HepG2 (cell line): ENCODE measurements at regions not wholly inside any gene's neighbourhood (a gene's known extent, or its start where the extent isn't known, plus 50 kb on each side); places are given as distances from the start of the nearest gene placed in this dataset.

Experiments
- ATAC-seq: fragments of 200-7000 bp; cut with Tn5 transposase; 3 replicates; pipeline ENCODE4 v1.9.1; 2020; ENCODE audit warnings: mild to moderate bottlenecking, moderate library complexity
- BruUV-seq: library from RNA; stranded (reverse); fragments of 400-500 nt; replicated peaks from 2 replicates; lab custom pipeline; 2021; lab: Mats Ljungman, UMichigan
- CTCF ChIA-PET: fragments of 300-600 bp; formaldehyde crosslinking; extraction: SDS; loops from one replicate; lab custom pipeline; 2021; ENCODE audit warnings: low total read pairs, inconsistent platforms, low intra/inter-chr PET ratio; lab: Yijun Ruan, JAX
- POLR2A ChIA-PET: fragments of 350-600 bp; sonication (Branson Sonifier 250); formaldehyde crosslinking; loops from one replicate; lab custom pipeline; 2020; ENCODE audit warnings: antibody characterized with exemption, inconsistent platforms; lab: Yijun Ruan, JAX
- DNase-seq: peaks from one replicate; pipeline ENCODE4 v3.0.0-alpha.2; 2015; ENCODE audit warnings: low spot score
- FAIRE-seq: peaks from 3 replicates; lab custom pipeline; 2011; peaks lifted over from hg19 to GRCh38; lab: Jason Lieb, UNC
- H2AFZ ChIP-seq: one replicate; pipeline ENCODE4 v1.6.1; 2011; ENCODE audit warnings: low read length, inconsistent platforms
- H3K27ac ChIP-seq: fragments of 300-600 bp; 3 replicates; pipeline ENCODE4 v1.8.0; 2011; ENCODE audit warnings: mixed run types, mild to moderate bottlenecking, mixed read lengths, low read length, inconsistent platforms; ENCODE audit not compliant: insufficient read depth; ENCODE audit errors: extremely low read length
- H3K27me3 ChIP-seq, 2 experiments: fragments of 200-600 bp in 1 of 2; 2 replicates in 1 of 2; 3 replicates in 1 of 2; pipeline versions ENCODE4 v1.6.0 to v1.8.0; 2011; ENCODE audit warnings: low read length in 2 of 2, mild to moderate bottlenecking in 2 of 2, moderate library complexity in 2 of 2, inconsistent platforms in 1 of 2; ENCODE audit not compliant: insufficient read depth in 2 of 2, control insufficient read depth in 1 of 2
- H3K36me3 ChIP-seq, 2 experiments: fragments of 200-600 bp in 1 of 2; replicated peaks in 1 of 2; 2 replicates in 1 of 2; 3 replicates in 1 of 2; pipeline versions ENCODE4 v1.5.1 to v1.8.0; 2011; ENCODE audit warnings: low read length in 2 of 2, inconsistent platforms in 1 of 2; ENCODE audit not compliant: insufficient read depth in 2 of 2, control insufficient read depth in 1 of 2
- H3K4me1 ChIP-seq: 2 replicates; pipeline ENCODE4 v1.5.1; 2012; ENCODE audit warnings: low read length, inconsistent platforms; ENCODE audit not compliant: insufficient read depth
- H3K4me2 ChIP-seq: 2 replicates; pipeline ENCODE4 v1.6.0; 2011; ENCODE audit warnings: low read depth, low read length, inconsistent platforms
- H3K4me3 ChIP-seq, 3 experiments: fragments of 200-600 bp in 1 of 3; sonication (generic), shearing (Covaris generic) in 1 of 3; replicated peaks in 1 of 3; 2 replicates each; pipeline ENCODE4 v1.5.1; 2011 to 2016; ENCODE audit warnings: low read length in 3 of 3, inconsistent platforms in 2 of 3, low read depth in 2 of 3, mild to moderate bottlenecking in 2 of 3, control low read depth in 1 of 3, mixed read lengths in 1 of 3; ENCODE audit not compliant: insufficient read depth in 1 of 3
- H3K79me2 ChIP-seq: one replicate; pipeline ENCODE4 v1.6.1; 2011; ENCODE audit warnings: low read length, inconsistent platforms; ENCODE audit not compliant: insufficient read depth
- H3K9ac ChIP-seq: 2 replicates; pipeline ENCODE4 v1.6.0; 2011; ENCODE audit warnings: mild to moderate bottlenecking, low read depth, low read length, inconsistent platforms; ENCODE audit not compliant: insufficient read depth
- H3K9me3 ChIP-seq: 2 replicates; pipeline ENCODE4 v1.5.1; 2012; ENCODE audit warnings: mild to moderate bottlenecking, low read length
- H4K20me1 ChIP-seq: 2 replicates; pipeline ENCODE4 v1.6.0; 2011; ENCODE audit warnings: inconsistent platforms, mild to moderate bottlenecking, low read length, moderate library complexity; ENCODE audit not compliant: insufficient read depth
- CENPT ChIP-seq: sonication (generic); formaldehyde crosslinking; IDR thresholded peaks from 2 replicates; pipeline ENCODE4 v1.8.0; 2022; ENCODE audit warnings: low read depth, mild to moderate bottlenecking, moderate library complexity, missing genetic modification reagents
- CSRNP1 ChIP-seq: sonication (generic); formaldehyde crosslinking; IDR thresholded peaks from 2 replicates; pipeline ENCODE4 v1.8.1; 2023; ENCODE audit warnings: mild to moderate bottlenecking, missing genetic modification reagents
- HNRNPLL ChIP-seq: fragments of 200-400 bp; formaldehyde crosslinking; IDR thresholded peaks from 2 replicates; pipeline ENCODE4 v1.6.1; 2017; ENCODE audit warnings: mild to moderate bottlenecking, low read depth, low read length; ENCODE audit not compliant: poor library complexity, severe bottlenecking
- MIXL1 ChIP-seq: IDR thresholded peaks from 2 replicates; pipeline ENCODE4 v1.6.1; 2016
- NR2F2 ChIP-seq: IDR thresholded peaks from 2 replicates; pipeline ENCODE4 v1.6.1; 2012; ENCODE audit warnings: low read depth, inconsistent platforms, borderline replicate concordance
- PHF5A ChIP-seq: IDR thresholded peaks from one replicate; pipeline ENCODE4 v1.6.1; 2018; ENCODE audit warnings: low read depth, missing genetic modification reagents; ENCODE audit not compliant: unreplicated experiment
- RAD51 ChIP-seq: fragments of 450-650 bp; IDR thresholded peaks from 2 replicates; pipeline ENCODE4 v1.6.1; 2016; ENCODE audit warnings: borderline replicate concordance
- TSC22D2 ChIP-seq: sonication (generic); formaldehyde crosslinking; IDR thresholded peaks from 2 replicates; pipeline ENCODE4 v1.5.1; 2020; ENCODE audit warnings: missing genetic modification reagents, mild to moderate bottlenecking, borderline replicate concordance
- ZNF180 ChIP-seq: sonication (generic); formaldehyde crosslinking; IDR thresholded peaks from 2 replicates; pipeline ENCODE4 v1.4.0; 2020; ENCODE audit warnings: low read depth, missing genetic modification reagents, borderline replicate concordance
- ZNF224 ChIP-seq: sonication (generic); formaldehyde crosslinking; IDR thresholded peaks from 2 replicates; pipeline ENCODE4 v1.5.0; 2020; ENCODE audit warnings: mild to moderate bottlenecking, missing genetic modification reagents
- ZNF24 ChIP-seq: fragments of 450-650 bp; IDR thresholded peaks from 2 replicates; pipeline ENCODE4 v1.6.1; 2017; ENCODE audit warnings: antibody characterized with exemption, mild to moderate bottlenecking
- ZNF414 ChIP-seq: sonication (generic); formaldehyde crosslinking; IDR thresholded peaks from 2 replicates; pipeline ENCODE4 v1.5.0; 2020; ENCODE audit warnings: missing genetic modification reagents
- ZNF503 ChIP-seq: sonication (generic); formaldehyde crosslinking; IDR thresholded peaks from 2 replicates; pipeline ENCODE4 v1.4.0; 2020; ENCODE audit warnings: missing genetic modification reagents
- ZNF740 ChIP-seq: sonication (generic); formaldehyde crosslinking; IDR thresholded peaks from 2 replicates; pipeline ENCODE4 v1.4.0; 2020; ENCODE audit warnings: missing genetic modification reagents
- ZNF766 ChIP-seq: sonication (generic); formaldehyde crosslinking; IDR thresholded peaks from 2 replicates; pipeline ENCODE4 v1.5.0; 2020; ENCODE audit warnings: missing genetic modification reagents, borderline replicate concordance
- ZNF776 ChIP-seq: sonication (generic); formaldehyde crosslinking; IDR thresholded peaks from 2 replicates; pipeline ENCODE4 v1.4.0; 2020; ENCODE audit warnings: mild to moderate bottlenecking, missing genetic modification reagents
- WGBS: methylation state at CpG from one replicate; pipeline ENCODE4 v1.1.6; 2017; ENCODE audit warnings: low lambda C conversion rate; 5-methylcytosine and 5-hydroxymethylcytosine counted together
- in situ Hi-C: cut with HindIII; loops from 2 replicates; pipeline ENCODE4 v1.10.0; 2017; ENCODE audit warnings: low pct_unique_long_range_greater_than_20kb; ENCODE audit not compliant: extremely low pct_ligation_motif_present
- intact Hi-C: fragments of 100-400 bp; cut with micrococcal nuclease; formaldehyde crosslinking; loops from one replicate; pipeline ENCODE4 v1.10.0; 2022; ENCODE audit not compliant: unreplicated experiment

GRCh38 chr14:48983351-48983888, 602.8 kb downstream of the RPS29 start:
- in situ Hi-C loops = no loop called here
- no peak overlapping the region for H3K4me3 ChIP-seq
- H3K36me3 ChIP-seq = no peaks in the 10 kb centered on the region
- BruUV-seq = no TSS peak
- DNase-seq (no peak), ATAC-seq (no peak), FAIRE-seq (no peak)
- no peak overlapping the region for H3K27ac ChIP-seq
- ChIA-PET POLR2A (no interaction called here), CTCF (no interaction called here)
- no peak overlapping the region for H2AFZ ChIP-seq
- H3K9me3 ChIP-seq = no peaks in the 10 kb centered on the region
- intact Hi-C loops = no loop called here
- H3K79me2 ChIP-seq = no peaks in the 10 kb centered on the region
- H4K20me1 ChIP-seq = no peaks in the 10 kb centered on the region
- H3K4me2 ChIP-seq = no peak overlapping the region
- H3K27me3 ChIP-seq = no peaks in the 10 kb centered on the region
- TF ChIP-seq NR2F2 = no peak
- TF ChIP-seq ZNF414 (CRISPR knock-in tag) = no peak
- no peak for TF ChIP-seq ZNF224 (CRISPR knock-in tag)
- TF ChIP-seq ZNF776 (CRISPR knock-in tag) = no peak
- no peak for TF ChIP-seq HNRNPLL
- no peak for TF ChIP-seq MIXL1 (CRISPR knock-in tag)
- no peak for TF ChIP-seq PHF5A (CRISPR knock-in tag)
- no peak for TF ChIP-seq ZNF24
- no peak for TF ChIP-seq TSC22D2 (CRISPR knock-in tag)
- no peak overlapping the region for H3K9ac ChIP-seq
- H3K4me1 ChIP-seq = no peaks in the 10 kb centered on the region
- 4% methylated on average over 6 of the region's 6 CpGs for WGBS

- DNase-seq (no peak), ATAC-seq (no peak), FAIRE-seq (no peak)
- ChIA-PET CTCF (no interaction called here), POLR2A (no interaction called here)
- Histone ChIP-seq H4K20me1 (no peaks in the 10 kb centered on the region), H3K4me3 (no peak overlapping the region), H3K9me3 (peaks cover 15% of the 10 kb centered on the region; the same call in 1 of the 2 replicates), H3K27ac (no peak overlapping the region), H3K9ac (no peak overlapping the region), H3K36me3 (no peaks in the 10 kb centered on the region), H3K4me2 (no peak overlapping the region), H2AFZ (no peak overlapping the region), H3K27me3 (no peaks in the 10 kb centered on the region), H3K79me2 (no peaks in the 10 kb centered on the region), H3K4me1 (no peaks in the 10 kb centered on the region)
- in situ Hi-C loops = no loop called here
- WGBS = 0% methylated on average over 1 of the region's 1 CpG
- intact Hi-C loops = no loop called here
- no TSS peak for BruUV-seq
- TF ChIP-seq ZNF180 (CRISPR knock-in tag) (no peak), CENPT (CRISPR knock-in tag) (no peak), ZNF503 (CRISPR knock-in tag) (no peak), ZNF766 (CRISPR knock-in tag) (no peak), ZNF740 (CRISPR knock-in tag) (no peak), RAD51 (no peak), CSRNP1 (CRISPR knock-in tag) (no peak)
Observed at GRCh38 chr14:48974994-48975393, 611.2 kb downstream of the RPS29 start.
